Kidney (tissue), 13 donors: ENCODE measurements at regions not wholly inside any gene's neighbourhood (a gene's known extent, or its start where the extent isn't known, plus 50 kb on each side); places are given as distances from the start of the nearest gene placed in this dataset.

Source experiments
- DNase-seq, 5 donors: peaks; one replicate each; pipeline ENCODE4 v3.0.0-alpha.2; 2013 to 2020
- FAIRE-seq: peaks from 2 replicates; lab custom pipeline; 2012; peaks lifted over from hg19 to GRCh38; lab: Jason Lieb, UNC
- H3K27ac ChIP-seq, 2 donors: one replicate each; pipeline ENCODE4 v1.7.0; 2013; ENCODE audit warnings: low read depth in 2 of 2, low read length in 2 of 2, inconsistent platforms in 1 of 2
- H3K27me3 ChIP-seq: one replicate; pipeline ENCODE4 v1.7.1; 2013; ENCODE audit warnings: low read length, inconsistent platforms; ENCODE audit not compliant: control insufficient read depth, insufficient read depth
- H3K36me3 ChIP-seq, 3 donors: one replicate each; pipeline versions ENCODE4 v1.7.0 to v1.7.1; 2013; ENCODE audit warnings: low read length in 3 of 3, control low read depth in 1 of 3, inconsistent platforms in 1 of 3; ENCODE audit not compliant: insufficient read depth in 3 of 3, control insufficient read depth in 2 of 3
- H3K4me1 ChIP-seq, 3 donors: one replicate each; pipeline versions ENCODE4 v1.7.0 to v1.7.1; 2013; ENCODE audit warnings: low read length in 3 of 3, inconsistent platforms in 1 of 3, low read depth in 1 of 3; ENCODE audit not compliant: control insufficient read depth in 2 of 3, insufficient read depth in 2 of 3
- H3K4me3 ChIP-seq, 3 donors: one replicate each; pipeline versions ENCODE4 v1.7.0 to v1.8.1; 2013; ENCODE audit warnings: low read length in 3 of 3, control low read depth in 1 of 3, inconsistent platforms in 1 of 3
- H3K9ac ChIP-seq, 3 donors: one replicate each; pipeline versions ENCODE4 v1.7.0 to v1.7.1; 2013; ENCODE audit warnings: low read length in 3 of 3, control low read depth in 1 of 3, inconsistent platforms in 1 of 3
- H3K9me3 ChIP-seq, 3 donors: one replicate each; pipeline versions ENCODE4 v1.7.0 to v1.7.1; 2013; ENCODE audit warnings: low read length in 3 of 3, control low read depth in 1 of 3, inconsistent platforms in 1 of 3; ENCODE audit not compliant: control insufficient read depth in 2 of 3, insufficient read depth in 1 of 3
- intact Hi-C: fragments of 100-400 bp; cut with DNase I; formaldehyde crosslinking; loops from one replicate; pipeline ENCODE4 v1.11.1; 2022
- TF ChIP-seq, protein P1 (sequence below): IDR thresholded peaks from 3 replicates; pipeline ENCODE4 v1.5.1; 2012; ENCODE audit warnings: mild to moderate bottlenecking, moderate library complexity, borderline replicate concordance; ENCODE audit not compliant: insufficient read depth; ENCODE audit errors: extremely low read depth
- donor health status: control.
- donor health status: control.
- donor health status: control.
- donor health status: control.
- donor health status: control.
- donor health status: DM: yes; HTN: yes; CAD: no.
- donor health status: Normal renal cell carcinoma (clear cell type).

DNA sequence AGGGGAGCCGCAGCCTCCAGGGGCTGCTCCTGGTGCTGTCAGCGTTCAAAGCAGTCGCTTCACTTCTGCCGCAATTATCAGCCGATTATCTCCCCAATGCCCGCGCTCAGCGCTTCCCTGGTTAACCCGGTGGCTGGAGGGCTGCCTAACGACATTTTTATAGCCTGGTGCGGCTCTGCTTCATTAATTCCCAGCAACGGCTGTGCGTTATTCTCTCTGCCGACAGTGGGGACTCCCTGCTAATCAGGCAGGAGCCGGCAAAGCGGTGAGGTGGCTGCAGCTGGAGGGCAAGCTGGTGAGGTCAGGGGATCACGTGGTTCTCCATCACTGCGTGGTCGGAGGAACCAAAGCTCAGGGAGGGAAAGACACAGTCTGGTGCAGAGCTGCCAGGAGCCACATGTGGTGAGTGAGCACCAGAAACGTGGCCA lies 62.9 kb downstream of the GLRX5 start:
- Histone ChIP-seq H3K27me3 (no peaks in the 10 kb centered on the region), H3K4me3 (no peak overlapping the region), H3K9ac (no peak overlapping the region), H3K9me3 (no peaks in the 10 kb centered on the region), H3K27ac (no peak overlapping the region), H3K36me3 (no peaks in the 10 kb centered on the region), H3K4me1 (peaks cover 0 to 4% (median 4%) of the 10 kb centered on the region in 3 donors)
- no peak for FAIRE-seq
- intact Hi-C loops = no loop called here
- DNase-seq = peak; percentile 73 to 88 (median 85)
- TF ChIP-seq, protein P1, sequence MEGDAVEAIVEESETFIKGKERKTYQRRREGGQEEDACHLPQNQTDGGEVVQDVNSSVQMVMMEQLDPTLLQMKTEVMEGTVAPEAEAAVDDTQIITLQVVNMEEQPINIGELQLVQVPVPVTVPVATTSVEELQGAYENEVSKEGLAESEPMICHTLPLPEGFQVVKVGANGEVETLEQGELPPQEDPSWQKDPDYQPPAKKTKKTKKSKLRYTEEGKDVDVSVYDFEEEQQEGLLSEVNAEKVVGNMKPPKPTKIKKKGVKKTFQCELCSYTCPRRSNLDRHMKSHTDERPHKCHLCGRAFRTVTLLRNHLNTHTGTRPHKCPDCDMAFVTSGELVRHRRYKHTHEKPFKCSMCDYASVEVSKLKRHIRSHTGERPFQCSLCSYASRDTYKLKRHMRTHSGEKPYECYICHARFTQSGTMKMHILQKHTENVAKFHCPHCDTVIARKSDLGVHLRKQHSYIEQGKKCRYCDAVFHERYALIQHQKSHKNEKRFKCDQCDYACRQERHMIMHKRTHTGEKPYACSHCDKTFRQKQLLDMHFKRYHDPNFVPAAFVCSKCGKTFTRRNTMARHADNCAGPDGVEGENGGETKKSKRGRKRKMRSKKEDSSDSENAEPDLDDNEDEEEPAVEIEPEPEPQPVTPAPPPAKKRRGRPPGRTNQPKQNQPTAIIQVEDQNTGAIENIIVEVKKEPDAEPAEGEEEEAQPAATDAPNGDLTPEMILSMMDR = no peak

DNA sequence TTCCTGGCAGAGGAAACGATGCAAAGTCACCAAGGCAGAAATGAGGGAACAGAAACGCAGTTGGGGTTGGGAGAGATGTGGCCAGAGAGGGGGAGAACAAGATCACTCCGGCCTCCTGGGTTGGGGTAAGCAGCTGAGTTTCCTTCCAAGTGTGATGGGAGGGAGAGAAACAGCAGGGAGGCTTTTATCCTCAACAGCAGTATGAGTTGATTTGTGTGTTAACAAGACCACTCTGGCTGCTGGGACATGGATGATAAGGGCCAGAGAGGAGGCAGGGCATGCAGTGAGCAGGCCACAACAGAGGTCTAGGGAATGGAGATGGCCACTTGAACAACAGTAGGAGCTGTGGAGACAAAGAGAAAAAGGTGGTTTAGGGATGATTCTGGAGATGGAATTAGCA lies 66.8 kb downstream of the GLRX5 start:
- H3K4me1 ChIP-seq = peaks cover 0 to 4% (median 4%) of the 10 kb centered on the region in 3 donors
- DNase-seq (no peak), FAIRE-seq (no peak)
- intact Hi-C loops = no loop called here
- H3K4me3 ChIP-seq = no peak overlapping the region
- H3K9me3 ChIP-seq = no peaks in the 10 kb centered on the region
- no peak overlapping the region for H3K27ac ChIP-seq
- H3K27me3 ChIP-seq = no peaks in the 10 kb centered on the region
- TF ChIP-seq, protein P1 = no peak
- no peak overlapping the region for H3K9ac ChIP-seq
- no peaks in the 10 kb centered on the region for H3K36me3 ChIP-seq

DNA sequence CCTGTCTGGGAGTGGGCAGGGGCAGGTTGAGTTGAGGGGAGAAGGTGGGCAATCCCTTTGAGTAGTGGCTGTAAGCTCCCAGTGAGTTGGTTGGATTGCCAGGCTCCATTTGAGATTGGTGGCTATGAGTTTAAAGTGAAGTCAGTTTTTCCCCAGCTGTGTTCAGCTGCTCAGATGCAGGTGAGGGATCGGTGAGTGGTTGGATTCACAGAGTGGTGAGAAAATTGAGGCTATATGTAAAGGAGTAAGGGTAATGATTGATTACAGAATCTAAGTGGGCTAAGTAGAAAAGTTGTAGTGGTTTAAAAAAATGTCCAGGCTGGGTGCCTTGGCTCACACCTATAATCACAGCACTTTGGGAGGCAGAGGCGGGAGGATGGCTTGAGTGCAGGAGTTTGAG lies 68.6 kb downstream of the GLRX5 start:
- no peak for DNase-seq
- Histone ChIP-seq H3K36me3 (no peaks in the 10 kb centered on the region), H3K27me3 (no peaks in the 10 kb centered on the region), H3K4me3 (no peak overlapping the region), H3K4me1 (no peaks in the 10 kb centered on the region), H3K9me3 (no peaks in the 10 kb centered on the region), H3K9ac (no peak overlapping the region), H3K27ac (no peak overlapping the region)
- intact Hi-C loops = no loop called here
- TF ChIP-seq, protein P1 = no peak
- no peak for FAIRE-seq

DNA sequence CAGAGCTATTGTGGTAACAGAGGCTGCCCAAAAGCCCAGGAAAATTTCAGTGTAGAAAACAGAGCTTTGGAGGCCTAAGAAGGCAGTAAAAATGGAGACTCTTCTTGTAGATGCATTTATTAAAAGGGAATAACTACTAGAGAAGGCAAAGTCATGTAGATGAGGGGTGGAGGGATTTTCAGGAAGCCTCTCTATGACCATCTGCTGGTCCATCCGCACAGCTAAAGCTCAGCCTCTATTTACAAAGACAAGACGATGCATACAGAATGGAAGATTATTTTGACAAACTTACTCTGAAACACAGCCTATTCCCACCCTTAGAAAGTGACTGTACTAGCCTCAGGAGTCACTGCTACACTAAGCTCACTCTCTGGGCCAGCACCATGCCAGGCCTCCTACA lies 71.4 kb downstream of the GLRX5 start:
- intact Hi-C loops = no loop called here

More for the DNA sequence above, 71.4 kb downstream of the GLRX5 start:
- H3K4me1 ChIP-seq = no peaks in the 10 kb centered on the region
- no peak overlapping the region for H3K9ac ChIP-seq
- TF ChIP-seq, protein P1 = no peak
- no peak overlapping the region for H3K27ac ChIP-seq
- no peaks in the 10 kb centered on the region for H3K27me3 ChIP-seq
- DNase-seq = no peak
- no peak for FAIRE-seq
- H3K9me3 ChIP-seq = no peaks in the 10 kb centered on the region
- no peak overlapping the region for H3K4me3 ChIP-seq
- no peaks in the 10 kb centered on the region for H3K36me3 ChIP-seq
